GM21576 (cell line): ENCODE measurements at regions not wholly inside any gene's neighbourhood (a gene's known extent, or its start where the extent isn't known, plus 50 kb on each side); places are given as distances from the start of the nearest gene placed in this dataset.
"Not testable (repeated sequence)": the region's sequence is repeated elsewhere in the genome, so short reads cannot be mapped to it uniquely, and the experiment has no call there.

ENCODE experiments used
- ATAC-seq: cut with Tn5 transposase; IDR thresholded peaks from one replicate; pipeline ENCODE4 v1.9.1; 2021; ENCODE audit warnings: mild to moderate bottlenecking, moderate library complexity; ENCODE audit not compliant: unreplicated experiment

DNA sequence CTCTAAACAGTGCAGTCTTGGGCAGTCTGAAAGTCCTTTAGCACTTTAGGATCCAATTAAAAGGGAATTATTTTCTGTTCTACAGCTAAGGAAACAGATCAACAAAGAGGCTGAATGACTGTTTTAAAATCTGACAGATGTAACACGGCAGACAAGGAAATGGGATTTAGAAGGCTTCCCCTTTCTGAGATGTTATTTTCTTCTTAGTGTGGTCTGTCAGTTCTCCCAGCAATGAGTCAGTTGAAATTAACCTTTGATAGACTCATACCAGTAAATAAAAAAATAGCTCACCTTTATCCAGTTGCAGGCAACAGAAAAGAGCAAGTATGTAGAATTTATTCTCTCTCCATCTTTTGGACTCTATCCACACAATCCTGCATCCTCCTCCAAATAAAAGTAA is 98.1 kb downstream of the NEDD1 start:
- no peak for ATAC-seq

DNA sequence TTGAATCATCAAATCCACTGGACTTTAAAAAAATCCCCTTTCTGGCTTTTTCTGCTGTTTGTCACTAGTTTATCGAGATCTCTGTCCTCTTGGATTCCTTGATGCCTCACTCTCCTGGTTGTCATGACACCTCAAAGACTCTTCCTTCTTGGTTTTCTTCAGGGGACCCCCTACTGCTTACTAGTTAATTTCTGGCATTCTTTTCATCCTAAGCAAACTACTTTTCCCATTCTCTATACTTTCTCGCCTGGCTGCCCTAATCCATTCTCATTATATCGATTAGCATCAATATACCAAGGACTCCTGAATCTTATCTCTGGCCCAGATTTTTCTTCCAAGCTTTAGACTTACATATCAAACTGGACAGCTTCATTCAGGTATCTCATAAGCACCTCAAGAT is 98.6 kb downstream of the NEDD1 start:
- ATAC-seq: no peak

DNA sequence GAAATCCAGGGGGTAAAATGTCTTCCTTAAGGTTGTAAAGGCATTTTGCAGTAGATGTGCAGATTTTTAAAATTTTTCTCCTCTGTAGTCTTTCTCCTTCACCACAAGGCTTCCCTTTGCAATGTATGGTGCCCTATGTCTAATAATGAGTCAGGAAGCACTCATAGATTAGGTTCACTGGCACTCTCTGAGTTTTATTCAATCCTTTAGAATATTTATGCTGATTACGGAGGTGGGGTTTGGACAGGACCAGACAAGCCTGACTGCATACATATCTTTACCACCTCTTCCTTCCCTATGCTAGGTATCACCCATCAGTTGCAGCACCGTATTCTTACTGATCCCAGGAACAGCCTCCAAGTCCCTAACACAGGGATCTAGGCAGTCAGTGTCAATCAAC is 99.5 kb downstream of the NEDD1 start:
- no peak for ATAC-seq

DNA sequence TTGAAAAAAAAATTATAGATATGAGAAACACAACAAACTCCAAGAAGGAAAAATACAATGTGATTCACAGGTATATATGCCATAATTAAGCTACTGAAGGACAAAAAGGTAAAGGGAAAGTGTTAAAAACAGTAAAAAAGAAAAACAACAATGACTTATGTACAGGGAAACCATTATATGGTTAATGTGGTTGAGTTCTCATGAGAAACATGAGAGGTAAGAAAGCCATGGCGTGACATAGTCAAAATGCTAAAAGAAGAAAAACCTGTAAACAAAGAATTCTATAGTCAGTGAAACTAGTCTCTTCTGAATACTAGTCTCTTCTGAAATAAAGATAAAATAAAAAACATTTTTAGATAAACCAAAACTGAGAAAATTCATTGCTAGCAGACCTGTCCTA is 109.1 kb downstream of the NEDD1 start:
- no peak for ATAC-seq

DNA sequence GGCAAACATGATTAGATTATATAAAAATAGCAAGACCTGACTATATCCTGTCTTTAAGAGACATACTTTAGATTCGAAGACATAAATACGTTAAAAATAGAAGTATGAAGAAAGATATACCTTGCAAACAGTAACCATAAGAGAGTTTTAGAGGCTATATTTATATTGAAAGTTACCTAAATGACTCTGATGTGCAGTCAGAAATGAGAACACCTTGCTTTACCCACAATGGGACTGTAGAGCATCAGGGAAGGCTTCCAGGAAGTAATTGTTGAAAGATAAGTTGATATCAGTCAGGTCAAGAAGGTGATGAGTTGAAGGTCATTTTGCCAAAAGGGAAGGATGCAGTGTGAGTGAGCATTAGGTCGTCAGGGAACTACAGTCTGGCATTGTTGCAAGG is 110.2 kb downstream of the NEDD1 start:
- ATAC-seq: no peak

DNA sequence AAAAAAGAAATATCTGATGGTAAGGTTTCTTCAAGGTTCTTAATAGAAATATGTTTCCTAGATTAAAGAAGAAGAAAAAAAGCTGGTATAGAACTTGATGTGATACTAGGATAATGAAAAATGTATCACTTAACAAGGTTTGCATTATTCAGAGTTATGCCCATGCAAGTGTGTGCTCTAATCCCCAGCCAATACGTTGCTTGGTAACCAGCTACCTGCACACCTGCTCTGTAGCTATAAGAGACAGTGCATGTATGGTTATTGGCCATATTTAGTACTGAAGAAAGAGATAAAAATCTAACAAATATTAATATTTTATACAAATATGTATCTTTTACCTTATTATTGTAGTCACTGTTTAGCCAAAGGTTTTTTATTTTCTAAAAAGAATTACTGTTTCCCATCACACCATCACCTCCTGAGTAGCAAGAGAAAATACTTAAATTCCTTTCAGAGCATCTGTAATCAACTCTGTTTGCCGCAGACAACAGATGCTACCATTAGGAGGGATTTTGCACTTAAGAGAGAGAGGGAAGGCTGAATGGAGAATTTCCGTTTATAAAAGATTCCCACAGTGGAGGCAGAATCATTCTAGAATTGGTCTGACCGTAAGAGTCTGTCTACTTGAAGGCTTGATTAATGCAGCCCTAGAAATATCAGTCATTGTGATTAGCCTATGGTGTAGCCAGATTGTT is 115.6 kb downstream of the NEDD1 start:
- no peak for ATAC-seq

DNA sequence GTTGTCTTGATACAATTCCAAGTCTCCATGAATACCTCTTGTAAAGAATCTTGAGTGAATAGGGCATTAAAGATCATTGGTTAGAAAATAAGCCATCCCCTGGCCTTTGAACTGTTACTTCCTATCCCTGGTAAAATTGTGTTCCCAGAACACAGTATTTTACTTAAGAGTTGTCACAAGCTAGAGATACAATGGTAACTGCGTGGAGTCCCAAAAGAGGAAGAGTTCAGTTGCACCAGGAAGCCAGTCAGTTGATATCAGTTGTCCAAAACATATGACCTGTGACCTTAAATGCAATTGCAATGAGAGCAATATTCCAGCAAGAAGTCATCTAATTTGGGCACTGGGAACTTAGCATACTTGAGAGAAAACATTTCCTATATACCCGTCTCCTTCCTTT is 117.3 kb downstream of the NEDD1 start:
- ATAC-seq: no peak

DNA sequence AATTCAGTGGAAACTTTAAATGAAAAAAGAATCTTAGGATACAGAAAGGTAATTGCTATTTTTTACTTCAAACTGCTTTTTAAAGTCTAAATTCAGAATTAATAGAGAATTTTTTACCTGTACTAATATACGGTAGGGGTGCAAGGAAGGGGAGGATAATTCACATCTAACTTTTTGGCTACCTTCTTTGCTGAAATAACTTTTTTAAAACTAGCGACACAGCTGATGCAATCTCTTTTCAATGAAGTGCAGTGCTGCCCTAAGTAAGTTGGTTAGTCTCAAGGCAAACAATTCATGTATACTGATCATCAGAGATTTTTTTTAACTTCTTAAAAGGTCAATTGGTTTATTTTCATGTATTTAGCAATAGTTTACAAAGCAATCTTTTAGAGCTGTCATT is 119.8 kb downstream of the NEDD1 start:
- ATAC-seq: no peak

DNA sequence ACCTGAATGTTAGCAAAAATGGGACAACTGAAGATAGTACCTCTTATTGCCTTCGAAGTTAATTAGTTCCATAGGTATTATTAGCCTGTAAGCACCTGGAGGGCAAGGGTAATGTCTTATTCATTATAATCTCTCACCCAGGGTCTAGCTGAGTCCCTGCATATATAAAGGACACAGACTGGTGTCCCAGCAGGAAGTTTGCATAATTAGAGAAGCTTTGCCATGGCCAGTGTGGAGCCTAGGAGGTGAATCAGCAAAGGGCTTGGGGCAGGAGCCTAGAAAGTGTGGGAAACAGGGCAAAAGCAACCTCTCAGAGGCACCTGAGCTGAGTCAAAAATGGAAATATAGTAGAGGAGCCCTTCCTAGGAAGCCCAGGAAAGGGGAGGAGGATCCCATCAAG is 120.4 kb downstream of the NEDD1 start:
- no peak for ATAC-seq

DNA sequence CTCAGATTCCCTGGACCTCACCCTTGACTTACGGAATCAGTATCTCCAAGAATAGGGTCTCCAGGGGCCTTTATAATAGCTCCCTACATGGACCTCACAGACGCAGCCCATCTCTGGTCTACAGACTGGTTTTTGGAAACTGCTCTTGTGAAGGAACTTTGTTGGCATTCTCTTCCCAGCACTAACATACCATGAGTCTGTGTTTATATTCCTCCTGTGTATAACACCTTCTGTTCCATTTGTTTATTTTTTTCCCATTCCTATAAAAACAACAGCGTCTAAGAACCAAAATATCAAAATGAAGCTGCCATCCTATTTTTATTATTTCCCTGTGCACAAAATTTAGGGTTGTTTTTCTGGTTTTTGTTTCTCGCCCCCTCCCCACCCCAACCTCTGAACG is 131.1 kb downstream of the NEDD1 start:
- ATAC-seq: no peak

DNA sequence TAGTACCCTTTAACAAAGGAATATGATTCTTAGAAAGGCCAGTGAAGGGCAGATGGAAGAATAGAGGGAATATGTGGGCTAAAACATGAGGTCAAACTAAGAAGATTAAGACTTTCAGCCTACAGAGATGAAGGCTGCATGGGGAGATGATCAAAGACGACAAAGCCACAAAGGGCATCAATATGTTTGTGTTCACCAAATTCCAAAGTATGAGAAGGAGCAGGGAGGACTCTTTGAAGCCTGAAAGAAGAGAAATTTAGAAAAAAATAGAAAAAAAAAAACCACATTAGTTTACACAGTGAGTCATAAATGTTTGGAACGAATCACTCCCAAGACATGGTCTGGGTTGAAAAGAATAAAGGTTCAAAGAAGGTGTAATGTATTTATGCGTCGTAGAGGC is 131.8 kb downstream of the NEDD1 start:
- ATAC-seq: no peak

DNA sequence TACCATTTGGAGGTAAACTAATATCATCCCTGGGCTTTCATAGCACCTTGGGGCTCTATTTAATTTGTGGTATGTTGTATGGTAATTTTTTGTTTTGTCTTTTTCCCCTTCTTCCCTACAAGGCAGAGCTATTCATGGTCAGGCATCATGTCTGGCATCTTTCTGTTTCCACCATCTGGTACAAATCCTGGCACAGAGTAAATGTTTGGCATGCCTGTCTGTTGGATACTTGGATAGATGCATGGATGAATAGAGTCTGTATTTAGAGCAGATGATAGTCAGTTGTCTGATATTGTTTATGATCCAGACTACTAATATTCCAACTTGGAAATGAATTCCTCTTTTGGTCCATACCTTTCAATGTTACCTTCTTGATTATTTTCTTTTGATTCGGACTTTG is 139.8 kb downstream of the NEDD1 start:
- ATAC-seq: no peak

DNA sequence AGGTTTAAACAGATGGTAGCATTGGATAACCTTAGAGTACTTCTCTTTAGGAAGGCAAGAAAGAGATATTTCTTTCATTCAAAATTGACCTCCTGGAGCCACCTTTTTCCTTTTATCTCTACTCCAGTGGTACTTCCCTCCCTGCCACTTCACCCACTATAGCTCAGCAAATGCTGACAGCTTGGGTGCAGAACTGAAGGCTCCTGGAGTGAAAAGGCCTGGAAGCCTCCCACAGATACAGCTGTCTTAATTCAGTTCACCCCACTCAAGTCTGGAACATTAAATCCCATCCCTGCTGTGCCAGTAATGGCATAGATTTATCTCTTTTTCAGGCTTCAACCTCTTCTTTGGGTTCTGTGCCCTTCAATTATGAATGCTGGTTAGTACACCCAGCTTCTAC is 140.3 kb downstream of the NEDD1 start:
- no peak for ATAC-seq

DNA sequence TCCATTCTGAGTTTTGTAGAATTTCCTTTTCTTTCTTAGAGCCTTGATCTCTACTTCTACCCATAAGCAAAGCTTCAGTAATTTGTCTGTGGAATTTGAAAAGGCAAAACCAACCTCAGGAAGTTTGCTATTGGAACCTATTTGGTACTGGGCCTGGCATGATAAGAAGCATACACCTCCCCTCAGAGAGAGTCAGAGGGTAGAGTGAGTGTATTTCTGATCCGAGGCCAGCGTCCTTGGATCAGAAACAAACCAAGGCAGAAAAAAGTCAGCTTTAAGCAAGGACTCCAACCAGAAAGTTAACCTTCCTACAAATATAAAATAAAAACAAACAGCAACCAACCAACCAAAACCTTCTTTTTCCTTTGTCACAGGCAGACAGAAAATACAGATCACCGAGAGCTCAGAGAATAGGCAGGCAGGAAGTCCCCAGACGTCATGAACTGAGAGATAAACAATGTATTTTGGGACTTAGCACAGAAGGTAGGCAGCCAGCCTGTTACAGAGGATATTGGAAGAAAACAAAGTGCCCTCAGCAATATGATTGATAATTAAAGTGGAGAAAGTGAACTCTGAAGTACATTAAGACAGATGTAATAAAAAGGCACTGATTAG is 141.5 kb downstream of the NEDD1 start:
- no peak for ATAC-seq

DNA sequence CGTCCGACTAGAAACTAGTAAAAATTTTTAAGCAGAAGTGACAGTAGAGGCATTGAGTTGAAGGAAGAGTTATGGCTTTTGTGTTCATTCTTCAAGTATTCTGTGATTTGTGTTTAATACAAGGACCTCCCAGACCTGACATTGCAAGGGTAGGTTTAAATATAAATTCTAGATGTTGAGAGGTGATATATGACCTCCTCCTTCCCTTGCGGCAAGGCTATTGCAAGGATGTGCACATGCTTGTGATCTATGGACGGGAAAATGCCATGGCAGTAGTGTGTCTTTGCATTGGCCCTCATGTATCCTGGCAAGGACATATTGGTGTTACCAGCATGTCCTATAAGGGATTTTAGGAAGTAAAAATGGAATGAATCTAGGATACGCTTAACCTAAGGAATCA is 143.5 kb downstream of the NEDD1 start:
- ATAC-seq: no peak

DNA sequence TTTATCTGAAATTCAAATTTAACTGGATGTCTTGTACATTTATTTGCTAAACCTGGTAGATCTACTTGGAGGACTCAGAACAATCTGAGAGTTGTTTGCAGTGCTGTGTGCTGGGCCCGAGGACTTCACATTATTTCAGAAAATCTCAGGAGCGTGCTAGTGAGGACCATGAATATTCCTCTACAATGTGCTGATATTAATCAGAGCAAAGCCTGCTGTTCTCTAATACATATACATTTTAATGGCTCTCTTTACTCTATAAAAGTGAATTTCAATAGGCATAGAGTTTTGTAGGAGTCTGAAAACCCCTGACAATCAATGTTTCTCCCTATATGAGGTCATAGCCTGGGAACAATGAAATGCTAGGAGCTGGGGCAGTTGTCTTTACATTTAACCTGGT is 144.3 kb downstream of the NEDD1 start:
- ATAC-seq: no peak

DNA sequence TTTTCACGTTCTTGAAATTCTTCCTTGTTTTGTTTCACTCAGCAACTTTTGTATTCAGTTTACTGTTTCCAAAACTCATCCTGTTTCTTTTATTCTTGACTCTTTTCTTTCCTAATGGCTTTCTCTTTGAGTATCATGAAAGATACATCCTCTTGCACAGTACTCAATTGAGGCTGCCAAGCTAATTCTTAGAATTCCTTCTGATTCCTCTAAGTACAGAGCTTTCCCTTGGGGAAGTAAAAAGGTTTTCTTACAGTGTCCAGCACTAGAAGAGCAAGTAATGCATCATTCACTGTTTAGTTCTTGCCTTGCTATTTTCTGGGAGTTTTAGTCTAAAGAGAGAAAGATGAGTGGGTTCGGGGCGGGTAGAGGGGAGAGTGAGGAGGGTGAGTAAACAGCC is 154.1 kb downstream of the NEDD1 start:
- ATAC-seq: no peak

DNA sequence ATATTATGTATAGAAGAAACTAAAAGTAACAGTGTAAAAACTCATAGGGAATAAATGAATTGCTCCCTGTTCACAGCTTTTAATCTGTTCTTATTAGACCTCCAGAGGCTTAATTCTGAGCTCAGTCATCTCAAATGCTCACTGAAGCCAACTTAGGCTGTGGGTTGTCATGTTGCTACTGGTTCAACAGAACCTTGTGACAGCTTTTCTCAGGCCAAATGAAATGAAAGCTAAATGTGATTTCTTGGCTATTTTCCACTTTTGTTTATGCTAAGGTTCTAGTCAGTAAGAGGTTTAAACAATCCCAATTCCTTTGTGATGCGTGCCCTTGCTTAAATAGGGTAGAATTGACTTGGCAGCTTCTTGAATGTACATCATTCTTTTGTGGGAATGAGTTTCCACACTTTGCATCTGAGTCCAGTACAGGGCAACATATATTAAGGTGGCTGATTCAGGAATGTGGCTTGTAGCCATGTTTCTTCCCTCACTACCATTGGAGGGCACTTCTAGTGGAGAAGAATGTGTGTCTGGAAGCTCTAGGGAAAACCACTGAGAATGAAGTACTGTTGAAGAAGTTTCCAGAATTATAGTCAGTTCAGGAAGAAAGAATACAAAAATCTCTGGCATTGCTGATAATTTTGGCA is 156.4 kb downstream of the NEDD1 start:
- ATAC-seq: no peak

DNA sequence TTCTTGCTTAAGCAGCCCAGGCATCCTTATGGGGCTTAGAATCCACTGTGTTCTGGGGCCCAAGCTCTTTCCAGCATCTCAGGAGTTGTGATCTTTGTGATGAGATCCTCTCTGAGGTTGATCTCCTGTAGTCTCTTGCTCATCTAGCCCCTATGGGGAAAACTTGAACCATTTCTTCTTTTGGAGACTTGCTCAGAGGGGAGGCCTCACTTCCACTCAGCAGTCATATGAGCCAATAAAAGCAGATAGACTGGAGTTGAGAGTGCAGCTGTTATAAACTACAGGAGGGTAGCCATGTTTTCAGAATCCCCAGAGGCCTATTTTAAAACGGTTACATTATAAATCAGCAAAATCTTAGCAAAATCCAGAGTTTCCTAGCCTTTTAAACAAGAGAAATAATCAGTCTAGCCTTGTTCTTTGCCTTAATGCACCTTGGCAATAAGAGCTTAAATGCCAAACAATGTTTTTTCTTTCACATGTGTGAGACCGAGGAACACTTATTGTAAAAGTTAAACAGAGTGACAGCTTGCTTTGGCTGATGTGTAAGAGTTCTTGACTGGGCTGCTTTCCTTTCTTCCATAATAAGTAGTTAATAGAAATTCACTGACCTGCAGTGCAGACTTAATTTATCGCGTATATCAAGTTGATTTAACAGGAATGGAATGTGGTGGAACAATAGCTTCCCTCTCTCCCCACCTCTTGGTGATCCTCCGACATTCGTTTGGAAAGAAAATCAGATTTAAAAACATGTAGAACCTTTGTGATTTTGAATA is 168.3 kb downstream of the NEDD1 start:
- no peak for ATAC-seq

DNA sequence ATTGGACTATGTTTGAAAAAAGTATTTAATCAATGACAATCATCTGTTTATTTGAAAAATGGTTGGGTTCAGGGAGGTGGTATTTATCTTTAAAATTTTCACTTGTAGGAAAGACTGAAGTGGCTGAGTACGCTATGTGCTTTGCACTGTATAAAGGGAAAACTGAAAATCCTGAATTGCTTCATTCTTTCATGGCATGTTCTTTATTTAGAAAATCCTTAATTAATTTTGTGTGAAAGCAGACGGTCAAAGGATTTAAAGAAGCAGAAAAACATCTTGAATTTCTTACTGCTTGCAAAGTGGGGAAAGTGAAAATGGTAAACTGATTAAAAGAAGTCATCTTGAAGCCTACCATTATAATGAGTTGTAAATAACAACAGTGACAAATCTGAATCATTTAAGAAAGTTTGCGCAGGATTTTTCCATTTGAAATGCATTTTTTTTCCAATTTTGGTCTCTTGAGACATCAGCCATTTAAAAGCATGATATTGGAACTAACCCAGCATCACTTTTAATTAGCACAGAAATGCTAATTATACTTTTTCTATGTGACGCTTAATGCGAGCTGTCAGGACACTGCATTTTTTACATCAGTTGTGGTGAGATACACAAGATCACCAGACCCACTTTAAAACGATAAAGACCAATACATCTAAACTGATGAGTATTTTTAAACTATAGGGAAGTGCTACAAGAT is 169.0 kb downstream of the NEDD1 start:
- ATAC-seq: no peak

DNA sequence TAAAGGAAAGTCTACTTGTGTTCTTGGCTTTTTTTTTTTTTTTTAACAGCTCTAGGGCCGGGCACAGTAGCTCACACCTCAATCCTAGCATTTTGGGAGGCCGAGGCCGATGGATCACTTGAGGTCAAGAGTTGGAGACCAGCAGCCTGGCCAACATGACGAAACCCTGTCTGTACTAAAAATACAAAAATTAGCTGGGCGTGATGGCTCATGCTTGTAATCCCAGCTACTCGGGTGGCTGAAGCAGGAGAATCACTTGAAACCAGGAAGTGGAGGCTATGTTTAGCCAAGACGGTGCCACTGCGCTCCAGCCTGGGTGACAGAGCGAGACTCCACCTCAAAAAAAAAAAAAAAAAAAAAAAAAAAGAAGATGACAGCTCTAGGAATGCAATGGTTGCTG is 169.9 kb downstream of the NEDD1 start:
- ATAC-seq: not testable (repeated sequence)
